ENCODE measurements at regions not wholly inside any gene's neighbourhood (a gene's known extent, or its start where the extent isn't known, plus 50 kb on each side); places are given as distances from the start of the nearest gene placed in this dataset.

GRCh38 chr3:35043040-35043439, 596.3 kb upstream of the ARPP21 start:
- no peak for DNase-seq

GRCh38 chr3:35044190-35044589, 595.1 kb upstream of the ARPP21 start:
- no peak for DNase-seq

GRCh38 chr3:35045118-35045517, 594.2 kb upstream of the ARPP21 start:
- no peak for DNase-seq

- no peak for DNase-seq
Observed at GRCh38 chr3:35064761-35065160, 574.6 kb upstream of the ARPP21 start.

GRCh38 chr3:35065891-35066290, 573.4 kb upstream of the ARPP21 start:
- no peak for DNase-seq

- DNase-seq, result no peak
Observed at GRCh38 chr3:35067750-35068149, 571.6 kb upstream of the ARPP21 start.

- DNase-seq, result no peak
Observed at GRCh38 chr3:35070088-35070487, 569.2 kb upstream of the ARPP21 start.

- DNase-seq, result no peak
Observed at GRCh38 chr3:35071772-35072171, 567.6 kb upstream of the ARPP21 start.

GRCh38 chr3:35078780-35079179, 560.5 kb upstream of the ARPP21 start:
- no peak for DNase-seq

GRCh38 chr3:35079403-35079802, 559.9 kb upstream of the ARPP21 start:
- DNase-seq, result no peak

GRCh38 chr3:35081899-35082298, 557.4 kb upstream of the ARPP21 start:
- DNase-seq, result no peak

- no peak for DNase-seq
Observed at GRCh38 chr3:35088943-35089342, 550.4 kb upstream of the ARPP21 start.

GRCh38 chr3:35114686-35115085, 524.6 kb upstream of the ARPP21 start:
- no peak for DNase-seq

- no peak for DNase-seq
Observed at GRCh38 chr3:35120026-35120425, 519.3 kb upstream of the ARPP21 start.

- no peak for DNase-seq
Observed at GRCh38 chr3:35137612-35138011, 501.7 kb upstream of the ARPP21 start.

- DNase-seq, result no peak
Observed at GRCh38 chr3:35141406-35141805, 497.9 kb upstream of the ARPP21 start.

- DNase-seq, result no peak
Observed at GRCh38 chr3:35144011-35144410, 495.3 kb upstream of the ARPP21 start.

GRCh38 chr3:35146256-35147035, 492.9 kb upstream of the ARPP21 start:
- DNase-seq, result peak in 1 of 5 experiments; percentile 2

GRCh38 chr3:35183927-35184675, 455.2 kb upstream of the ARPP21 start:
- DNase-seq, result no peak

GRCh38 chr3:35184775-35185174, 454.6 kb upstream of the ARPP21 start:
- DNase-seq, result no peak

- DNase-seq, result no peak
Observed at GRCh38 chr3:35187908-35188307, 451.4 kb upstream of the ARPP21 start.

GRCh38 chr3:35194666-35195065, 444.7 kb upstream of the ARPP21 start:
- no peak for DNase-seq

GRCh38 chr3:35198857-35199256, 440.5 kb upstream of the ARPP21 start:
- DNase-seq, result no peak

- no peak for DNase-seq
Observed at GRCh38 chr3:35200056-35200455, 439.3 kb upstream of the ARPP21 start.

All from T-helper 2 cell (primary cell).